ENCODE measurements at regions not wholly inside any gene's neighbourhood (a gene's known extent, or its start where the extent isn't known, plus 50 kb on each side); places are given as distances from the start of the nearest gene placed in this dataset.

- Mint-ChIP-seq H3K36me3 (ENCODE audit: insufficient read depth) (peaks cover 2% of the 10 kb centered on the region), H3K4me1 (no peaks in the 10 kb centered on the region), H3K27ac (ENCODE audit: low read depth) (no peak overlapping the region), H3K27me3 (no peaks in the 10 kb centered on the region), H3K4me3 (no peak overlapping the region), H3K9me3 (peaks cover 12% of the 10 kb centered on the region)
- ATAC-seq (replicated peaks; ENCODE audit: extremely low read depth, poor library complexity, severe bottlenecking) = no peak
- DNase-seq (ENCODE audit: low spot score in 2 of 2) = no peak
Observed at GRCh38 chr1:177799746-177800145, 170.1 kb downstream of the SEC16B start.

- Mint-ChIP-seq H3K4me3 (no peak overlapping the region), H3K36me3 (ENCODE audit: insufficient read depth) (peaks cover 2% of the 10 kb centered on the region), H3K4me1 (no peaks in the 10 kb centered on the region), H3K9me3 (peaks cover 13% of the 10 kb centered on the region), H3K27ac (ENCODE audit: low read depth) (no peak overlapping the region), H3K27me3 (no peaks in the 10 kb centered on the region)
- no peak for DNase-seq (ENCODE audit: low spot score in 2 of 2)
- ATAC-seq (replicated peaks; ENCODE audit: extremely low read depth, poor library complexity, severe bottlenecking) = no peak
Observed at GRCh38 chr1:177798614-177799013, 171.2 kb downstream of the SEC16B start.

DNA sequence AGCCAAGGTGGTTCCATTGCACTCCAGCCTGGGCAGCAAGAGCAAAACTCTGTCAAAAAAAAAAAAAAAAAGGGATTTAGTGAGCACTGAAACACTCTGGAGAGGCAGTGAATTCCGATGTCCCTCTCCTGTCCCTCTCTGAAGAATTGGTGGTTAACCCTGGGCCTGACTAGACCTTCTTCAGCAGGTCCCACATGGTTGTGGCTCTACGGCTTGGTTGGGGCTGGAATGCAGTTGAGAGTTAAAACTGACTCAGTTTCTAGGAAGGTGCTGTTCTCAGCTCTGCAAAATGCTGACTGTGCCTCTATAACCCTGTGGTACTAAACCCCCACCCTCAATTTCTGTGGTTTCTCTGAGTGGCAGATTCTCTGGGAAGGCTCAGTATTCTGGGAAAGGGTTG lies 173.3 kb downstream of the SEC16B start:
- Mint-ChIP-seq H3K36me3 (ENCODE audit: insufficient read depth) (peaks cover 2% of the 10 kb centered on the region), H3K9me3 (peaks cover 13% of the 10 kb centered on the region), H3K4me1 (no peaks in the 10 kb centered on the region), H3K27ac (ENCODE audit: low read depth) (no peak overlapping the region), H3K4me3 (no peak overlapping the region), H3K27me3 (no peaks in the 10 kb centered on the region)
- no peak for DNase-seq (ENCODE audit: low spot score in 2 of 2)
- ATAC-seq (replicated peaks; ENCODE audit: extremely low read depth, poor library complexity, severe bottlenecking) = no peak

DNA sequence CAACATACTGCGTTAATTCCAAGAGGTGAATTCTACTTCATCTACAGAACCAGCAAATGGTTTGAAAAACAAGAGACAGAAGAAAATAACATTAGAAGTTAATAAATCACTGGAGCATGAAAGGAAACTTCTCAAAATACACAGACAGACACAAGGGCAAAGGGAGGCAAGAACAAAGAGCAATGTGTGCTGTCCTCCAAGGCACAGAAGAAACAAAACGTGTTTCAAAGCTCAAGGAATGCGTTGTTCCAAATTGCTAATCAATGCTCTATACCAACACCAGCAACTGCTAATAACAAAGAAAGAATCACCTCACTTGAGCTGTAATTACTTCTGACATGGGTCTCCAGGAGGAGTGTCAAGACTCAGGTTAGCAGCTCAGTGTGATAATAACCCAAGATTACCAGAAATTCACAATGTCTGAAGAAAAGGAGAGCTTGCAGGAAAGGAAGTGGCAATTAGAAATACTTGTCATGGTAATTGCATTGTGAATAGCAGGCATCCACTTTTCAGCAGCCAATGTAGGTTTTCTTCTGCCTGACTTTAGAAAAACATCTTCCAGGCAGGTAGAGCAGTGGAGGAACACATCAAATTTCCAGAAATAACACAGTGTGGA lies 175.4 kb downstream of the SEC16B start:
- Mint-ChIP-seq H3K9me3 (peaks cover 22% of the 10 kb centered on the region), H3K36me3 (ENCODE audit: insufficient read depth) (peaks cover 2% of the 10 kb centered on the region), H3K27me3 (no peaks in the 10 kb centered on the region), H3K27ac (ENCODE audit: low read depth) (no peak overlapping the region), H3K4me1 (no peaks in the 10 kb centered on the region), H3K4me3 (no peak overlapping the region)
- DNase-seq (ENCODE audit: low spot score in 2 of 2) (no peak), ATAC-seq (replicated peaks; ENCODE audit: extremely low read depth, poor library complexity, severe bottlenecking) (no peak)

GRCh38 chr1:177793900-177794299 lies 176.0 kb downstream of the SEC16B start:
- H3K27me3 Mint-ChIP-seq = no peaks in the 10 kb centered on the region
- H3K9me3 Mint-ChIP-seq = peaks cover 22% of the 10 kb centered on the region
- H3K4me3 Mint-ChIP-seq = no peak overlapping the region
- ATAC-seq (replicated peaks; ENCODE audit: extremely low read depth, poor library complexity, severe bottlenecking) = no peak
- peaks cover 2% of the 10 kb centered on the region for H3K36me3 Mint-ChIP-seq (ENCODE audit: insufficient read depth)
- H3K27ac Mint-ChIP-seq (ENCODE audit: low read depth) = no peak overlapping the region
- DNase-seq (ENCODE audit: low spot score in 2 of 2) = no peak
- no peaks in the 10 kb centered on the region for H3K4me1 Mint-ChIP-seq

GRCh38 chr1:177790566-177790965 lies 179.3 kb downstream of the SEC16B start:
- Mint-ChIP-seq H3K36me3 (ENCODE audit: insufficient read depth) (no peaks in the 10 kb centered on the region), H3K27ac (ENCODE audit: low read depth) (no peak overlapping the region), H3K4me1 (no peaks in the 10 kb centered on the region), H3K27me3 (no peaks in the 10 kb centered on the region), H3K9me3 (peaks cover 33% of the 10 kb centered on the region), H3K4me3 (no peak overlapping the region)
- DNase-seq (ENCODE audit: low spot score in 2 of 2) = no peak
- ATAC-seq (replicated peaks; ENCODE audit: extremely low read depth, poor library complexity, severe bottlenecking) = no peak

DNA sequence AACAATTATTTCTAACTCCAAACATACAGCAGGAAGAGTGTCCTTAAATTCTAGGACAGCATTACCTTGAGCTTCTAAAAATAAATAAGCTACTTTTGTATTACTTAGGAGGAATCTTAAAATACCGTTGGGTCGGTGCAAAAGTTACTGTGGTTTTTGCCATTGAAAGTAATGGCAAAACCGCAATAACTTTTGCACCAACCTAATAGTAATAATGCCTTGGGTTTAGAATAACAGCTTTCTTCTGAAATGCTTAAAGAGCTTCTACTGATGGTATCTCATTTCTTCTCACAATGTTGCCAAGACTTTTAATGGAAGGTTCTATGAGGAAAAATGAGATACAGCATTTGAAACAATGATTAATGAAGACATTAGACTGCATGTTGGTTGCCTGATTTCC lies 179.9 kb downstream of the SEC16B start:
- no peaks in the 10 kb centered on the region for H3K36me3 Mint-ChIP-seq (ENCODE audit: insufficient read depth)
- no peak for DNase-seq (ENCODE audit: low spot score in 2 of 2)
- ATAC-seq (replicated peaks; ENCODE audit: extremely low read depth, poor library complexity, severe bottlenecking) = no peak
- H3K4me3 Mint-ChIP-seq = no peak overlapping the region
- H3K27ac Mint-ChIP-seq (ENCODE audit: low read depth) = no peak overlapping the region
- H3K27me3 Mint-ChIP-seq = no peaks in the 10 kb centered on the region
- peaks cover 33% of the 10 kb centered on the region for H3K9me3 Mint-ChIP-seq
- H3K4me1 Mint-ChIP-seq = no peaks in the 10 kb centered on the region

DNA sequence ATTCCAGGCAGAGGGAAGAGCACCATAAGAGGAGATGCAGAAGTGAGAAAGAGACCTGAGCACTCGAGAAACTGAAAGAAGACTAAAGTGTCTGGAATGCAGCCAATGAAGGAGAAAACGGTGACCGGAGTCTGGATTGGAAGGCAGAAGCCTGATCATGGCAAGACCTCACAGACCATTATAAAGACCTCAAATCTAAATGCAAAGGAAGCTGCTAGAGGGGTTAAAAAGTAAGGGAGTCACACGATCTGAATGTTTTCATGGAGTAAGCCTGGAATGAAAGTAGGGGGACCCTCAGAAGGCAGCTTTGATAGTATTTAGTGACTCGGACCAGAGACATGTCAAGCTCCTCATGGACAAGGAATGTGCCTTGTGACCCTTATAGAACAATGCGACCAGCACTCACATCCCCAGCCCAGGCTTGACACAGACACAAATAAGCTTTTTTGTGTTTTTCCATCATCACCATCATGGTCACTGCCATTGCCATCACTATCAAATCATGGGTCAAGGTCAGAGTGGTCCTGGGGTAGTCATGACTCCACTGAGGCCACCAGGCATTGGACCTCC lies 183.6 kb downstream of the SEC16B start:
- Mint-ChIP-seq H3K27me3 (no peaks in the 10 kb centered on the region), H3K4me1 (no peaks in the 10 kb centered on the region), H3K9me3 (peaks cover 37% of the 10 kb centered on the region), H3K4me3 (no peak overlapping the region), H3K27ac (ENCODE audit: low read depth) (no peak overlapping the region), H3K36me3 (ENCODE audit: insufficient read depth) (no peaks in the 10 kb centered on the region)
- DNase-seq (ENCODE audit: low spot score in 2 of 2) = no peak
- no peak for ATAC-seq (replicated peaks; ENCODE audit: extremely low read depth, poor library complexity, severe bottlenecking)

- H3K27me3 Mint-ChIP-seq = no peaks in the 10 kb centered on the region
- ATAC-seq (replicated peaks; ENCODE audit: extremely low read depth, poor library complexity, severe bottlenecking) = no peak
- no peak for DNase-seq (ENCODE audit: low spot score in 2 of 2)
- no peak overlapping the region for H3K27ac Mint-ChIP-seq (ENCODE audit: low read depth)
- H3K9me3 Mint-ChIP-seq = peaks cover 39% of the 10 kb centered on the region
- H3K4me1 Mint-ChIP-seq = no peaks in the 10 kb centered on the region
- H3K36me3 Mint-ChIP-seq (ENCODE audit: insufficient read depth) = no peaks in the 10 kb centered on the region
- no peak overlapping the region for H3K4me3 Mint-ChIP-seq
Observed at GRCh38 chr1:177784936-177785335, 184.9 kb downstream of the SEC16B start.

- peaks cover 39% of the 10 kb centered on the region for H3K9me3 Mint-ChIP-seq
- H3K27ac Mint-ChIP-seq (ENCODE audit: low read depth) = no peak overlapping the region
- no peaks in the 10 kb centered on the region for H3K27me3 Mint-ChIP-seq
- H3K4me1 Mint-ChIP-seq = no peaks in the 10 kb centered on the region
- ATAC-seq (replicated peaks; ENCODE audit: extremely low read depth, poor library complexity, severe bottlenecking) (no peak), DNase-seq (ENCODE audit: low spot score in 2 of 2) (no peak)
- H3K4me3 Mint-ChIP-seq = no peak overlapping the region
- H3K36me3 Mint-ChIP-seq (ENCODE audit: insufficient read depth) = no peaks in the 10 kb centered on the region
Observed at GRCh38 chr1:177784409-177784808, 185.4 kb downstream of the SEC16B start.

- Mint-ChIP-seq H3K27me3 (no peaks in the 10 kb centered on the region), H3K4me3 (no peak overlapping the region), H3K9me3 (peaks cover 39% of the 10 kb centered on the region), H3K4me1 (no peaks in the 10 kb centered on the region), H3K27ac (ENCODE audit: low read depth) (no peak overlapping the region), H3K36me3 (ENCODE audit: insufficient read depth) (no peaks in the 10 kb centered on the region)
- DNase-seq (ENCODE audit: low spot score in 2 of 2) (no peak), ATAC-seq (replicated peaks; ENCODE audit: extremely low read depth, poor library complexity, severe bottlenecking) (no peak)
Observed at GRCh38 chr1:177783051-177783450, 186.8 kb downstream of the SEC16B start.

DNA sequence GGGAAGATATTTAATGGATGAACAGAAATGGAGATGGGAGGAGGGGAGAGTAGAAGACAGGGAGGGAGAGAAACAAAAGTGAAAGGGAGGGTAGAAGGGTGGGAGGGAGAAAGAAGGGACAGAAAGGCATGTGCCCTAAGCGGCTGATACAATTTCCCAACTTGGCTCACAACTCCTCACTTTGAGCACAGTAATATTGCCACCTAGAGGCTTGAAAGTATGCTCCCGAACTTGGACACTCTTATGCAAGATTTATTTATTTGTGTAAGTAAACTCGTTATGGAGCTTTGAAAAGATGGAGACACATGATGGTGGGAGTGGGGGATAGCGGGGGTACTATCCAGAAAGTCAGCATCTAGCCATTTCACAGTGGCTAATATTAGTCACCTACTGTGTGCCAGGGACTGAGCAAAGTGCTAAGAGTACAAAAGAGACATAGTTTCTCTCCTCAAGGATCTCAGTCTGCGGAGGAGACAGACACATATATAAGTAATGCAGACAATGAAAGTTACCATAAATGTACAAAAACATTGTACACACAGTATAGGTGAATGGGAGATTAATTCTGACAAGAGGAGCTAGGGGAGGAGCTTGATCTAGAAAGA lies 189.7 kb downstream of the SEC16B start:
- H3K4me1 Mint-ChIP-seq = no peaks in the 10 kb centered on the region
- H3K27me3 Mint-ChIP-seq = no peaks in the 10 kb centered on the region
- H3K9me3 Mint-ChIP-seq = peaks cover 30% of the 10 kb centered on the region
- no peak overlapping the region for H3K27ac Mint-ChIP-seq (ENCODE audit: low read depth)
- no peak overlapping the region for H3K4me3 Mint-ChIP-seq
- ATAC-seq (replicated peaks; ENCODE audit: extremely low read depth, poor library complexity, severe bottlenecking) = no peak
- H3K36me3 Mint-ChIP-seq (ENCODE audit: insufficient read depth) = no peaks in the 10 kb centered on the region
- DNase-seq (ENCODE audit: low spot score in 2 of 2) = no peak

GRCh38 chr1:177779166-177779965 lies 190.5 kb downstream of the SEC16B start:
- no peak for ATAC-seq (replicated peaks; ENCODE audit: extremely low read depth, poor library complexity, severe bottlenecking)
- no peak overlapping the region for H3K4me3 Mint-ChIP-seq
- H3K27ac Mint-ChIP-seq (ENCODE audit: low read depth) = no peak overlapping the region
- H3K4me1 Mint-ChIP-seq = no peaks in the 10 kb centered on the region
- no peaks in the 10 kb centered on the region for H3K36me3 Mint-ChIP-seq (ENCODE audit: insufficient read depth)
- H3K27me3 Mint-ChIP-seq = no peaks in the 10 kb centered on the region
- H3K9me3 Mint-ChIP-seq = peaks cover 30% of the 10 kb centered on the region
- no peak for DNase-seq (ENCODE audit: low spot score in 2 of 2)
